Fibroblast of lung (primary cell): ENCODE measurements at regions not wholly inside any gene's neighbourhood (a gene's known extent, or its start where the extent isn't known, plus 50 kb on each side); places are given as distances from the start of the nearest gene placed in this dataset.

Experiments used
- DNase-seq, 2 donors: peaks; one replicate each; pipeline versions ENCODE4 v3.0.0 to v3.0.0-alpha.2; 2010; ENCODE audit warnings: low read depth in 2 of 2
- H2AFZ ChIP-seq: 2 replicates; pipeline ENCODE4 v1.5.1; 2012; ENCODE audit warnings: low read length, control low read depth, inconsistent platforms
- H3K27ac ChIP-seq: 2 replicates; pipeline ENCODE4 v1.5.1; 2011; ENCODE audit warnings: low read length, control low read depth; ENCODE audit not compliant: insufficient read depth
- H3K27me3 ChIP-seq: 2 replicates; pipeline ENCODE4 v1.5.1; 2011; ENCODE audit warnings: mild to moderate bottlenecking, low read length; ENCODE audit not compliant: control insufficient read depth, insufficient read depth
- H3K36me3 ChIP-seq: 2 replicates; pipeline ENCODE4 v1.5.1; 2011; ENCODE audit warnings: low read length; ENCODE audit not compliant: control insufficient read depth, insufficient read depth
- H3K4me1 ChIP-seq: 2 replicates; pipeline ENCODE4 v1.5.1; 2011; ENCODE audit warnings: low read length; ENCODE audit not compliant: control insufficient read depth, insufficient read depth; ENCODE audit errors: extremely low read depth
- H3K4me2 ChIP-seq: 2 replicates; pipeline ENCODE4 v1.5.1; 2011; ENCODE audit warnings: low read length, control low read depth; ENCODE audit not compliant: insufficient read depth; ENCODE audit errors: extremely low read depth
- H3K4me3 ChIP-seq, 4 experiments: fragments of 200-600 bp in 1 of 4; sonication (generic) in 1 of 4; replicated peaks in 1 of 4; 2 replicates each; pipeline ENCODE4 v1.5.1; 2011 to 2016; ENCODE audit warnings: low read length in 4 of 4, low read depth in 3 of 4, mild to moderate bottlenecking in 3 of 4, control low read depth in 2 of 4, inconsistent platforms in 1 of 4, mixed read lengths in 1 of 4; ENCODE audit not compliant: insufficient read depth in 1 of 4; ENCODE audit errors: control extremely low read depth in 1 of 4
- H3K79me2 ChIP-seq: 2 replicates; pipeline ENCODE4 v1.5.1; 2012; ENCODE audit warnings: mild to moderate bottlenecking, low read length, inconsistent platforms; ENCODE audit not compliant: control insufficient read depth, insufficient read depth
- H3K9ac ChIP-seq: 2 replicates; pipeline ENCODE4 v1.5.1; 2011; ENCODE audit warnings: mild to moderate bottlenecking, low read length, control low read depth; ENCODE audit not compliant: insufficient read depth
- H3K9me3 ChIP-seq: 2 replicates; pipeline ENCODE4 v1.5.1; 2012; ENCODE audit warnings: low read depth, low read length; ENCODE audit not compliant: control insufficient read depth, insufficient read depth
- H4K20me1 ChIP-seq: 2 replicates; pipeline ENCODE4 v1.5.1; 2011; ENCODE audit warnings: low read length; ENCODE audit not compliant: control insufficient read depth, insufficient read depth; ENCODE audit errors: extremely low read depth
- EZH2 ChIP-seq: IDR thresholded peaks from 2 replicates; pipeline ENCODE4 v1.5.1; 2012; ENCODE audit warnings: low read length, control low read depth, mild to moderate bottlenecking; ENCODE audit errors: missing control alignments
- TF ChIP-seq, protein P1 (sequence below), 2 donors: IDR thresholded peaks in 1 of 2; conservative IDR thresholded peaks in 1 of 2; 1 replicate in 1 of 2; 2 replicates in 1 of 2; pipeline ENCODE4 v1.5.1; 2011 to 2012; ENCODE audit warnings: low read length in 2 of 2, control low read depth in 1 of 2, inconsistent platforms in 1 of 2, low read depth in 1 of 2, mild to moderate bottlenecking in 1 of 2

DNA sequence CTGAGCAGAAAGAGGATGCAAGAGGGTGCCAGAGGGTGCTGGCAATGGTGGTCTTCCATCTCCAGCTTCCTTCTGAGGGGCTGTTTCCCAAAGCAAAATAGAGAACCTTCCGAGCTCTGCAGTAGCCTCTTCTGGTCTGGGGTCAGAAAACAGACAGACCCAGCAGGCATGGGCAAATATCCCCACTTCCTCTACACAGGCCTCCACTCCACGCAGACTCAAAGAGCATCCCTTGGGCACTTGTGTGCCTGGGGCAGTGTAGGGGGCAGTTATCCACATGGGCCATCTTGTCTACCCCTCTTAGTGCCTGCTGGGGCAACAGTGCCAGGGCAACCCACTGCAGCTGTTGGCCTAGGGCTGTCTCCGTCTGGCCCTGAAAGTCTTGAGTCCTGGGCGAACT is 231.9 kb downstream of the TTC8 start:
- Histone ChIP-seq H3K36me3 (no peaks in the 10 kb centered on the region), H2AFZ (no peak overlapping the region), H3K4me3 (no peak overlapping the region), H3K27me3 (no peaks in the 10 kb centered on the region), H4K20me1 (no peaks in the 10 kb centered on the region), H3K9ac (no peak overlapping the region), H3K27ac (no peak overlapping the region), H3K79me2 (no peaks in the 10 kb centered on the region), H3K4me2 (no peak overlapping the region), H3K4me1 (no peaks in the 10 kb centered on the region), H3K9me3 (no peaks in the 10 kb centered on the region)
- DNase-seq, result no peak
- TF ChIP-seq, protein P1, sequence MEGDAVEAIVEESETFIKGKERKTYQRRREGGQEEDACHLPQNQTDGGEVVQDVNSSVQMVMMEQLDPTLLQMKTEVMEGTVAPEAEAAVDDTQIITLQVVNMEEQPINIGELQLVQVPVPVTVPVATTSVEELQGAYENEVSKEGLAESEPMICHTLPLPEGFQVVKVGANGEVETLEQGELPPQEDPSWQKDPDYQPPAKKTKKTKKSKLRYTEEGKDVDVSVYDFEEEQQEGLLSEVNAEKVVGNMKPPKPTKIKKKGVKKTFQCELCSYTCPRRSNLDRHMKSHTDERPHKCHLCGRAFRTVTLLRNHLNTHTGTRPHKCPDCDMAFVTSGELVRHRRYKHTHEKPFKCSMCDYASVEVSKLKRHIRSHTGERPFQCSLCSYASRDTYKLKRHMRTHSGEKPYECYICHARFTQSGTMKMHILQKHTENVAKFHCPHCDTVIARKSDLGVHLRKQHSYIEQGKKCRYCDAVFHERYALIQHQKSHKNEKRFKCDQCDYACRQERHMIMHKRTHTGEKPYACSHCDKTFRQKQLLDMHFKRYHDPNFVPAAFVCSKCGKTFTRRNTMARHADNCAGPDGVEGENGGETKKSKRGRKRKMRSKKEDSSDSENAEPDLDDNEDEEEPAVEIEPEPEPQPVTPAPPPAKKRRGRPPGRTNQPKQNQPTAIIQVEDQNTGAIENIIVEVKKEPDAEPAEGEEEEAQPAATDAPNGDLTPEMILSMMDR (conservative IDR thresholded peaks at IDR 0.05 in 1 of 2, IDR thresholded peaks at IDR 0.05 in 1 of 2; ENCODE audit: low read depth in 1 of 2, low read length in 2 of 2), result no peak
- TF ChIP-seq EZH2, result no peak

DNA sequence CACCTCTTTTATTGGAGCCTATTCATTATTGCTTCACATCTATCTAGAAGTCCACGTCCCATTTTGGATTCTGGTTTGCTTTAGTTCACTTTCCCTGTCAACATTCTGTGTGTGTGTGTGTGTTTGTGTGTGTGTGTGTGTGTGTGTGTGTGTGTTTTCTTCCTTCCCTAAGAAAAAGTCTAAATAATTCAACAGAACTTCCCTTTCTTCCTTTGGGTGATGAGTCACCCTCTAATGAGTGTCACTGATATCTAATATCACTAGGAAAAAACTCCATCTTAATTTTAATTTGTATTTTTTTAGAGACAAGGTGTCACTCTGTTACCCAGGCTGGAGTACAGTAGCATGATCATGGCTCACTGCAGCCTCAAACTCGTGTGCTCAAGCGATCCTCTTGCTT is 234.2 kb downstream of the TTC8 start:
- Histone ChIP-seq H3K36me3 (no peaks in the 10 kb centered on the region), H3K4me3 (no peak overlapping the region), H3K9me3 (no peaks in the 10 kb centered on the region), H3K27me3 (peaks cover 5% of the 10 kb centered on the region), H3K79me2 (no peaks in the 10 kb centered on the region), H2AFZ (no peak overlapping the region), H3K4me1 (no peaks in the 10 kb centered on the region), H3K27ac (no peak overlapping the region), H3K9ac (no peak overlapping the region), H4K20me1 (no peaks in the 10 kb centered on the region), H3K4me2 (no peak overlapping the region)
- peak in 1 of 2 donors; percentile 1 for DNase-seq
- TF ChIP-seq, protein P1 (conservative IDR thresholded peaks at IDR 0.05 in 1 of 2, IDR thresholded peaks at IDR 0.05 in 1 of 2; ENCODE audit: low read depth in 1 of 2, low read length in 2 of 2), result no peak
- TF ChIP-seq EZH2, result no peak

DNA sequence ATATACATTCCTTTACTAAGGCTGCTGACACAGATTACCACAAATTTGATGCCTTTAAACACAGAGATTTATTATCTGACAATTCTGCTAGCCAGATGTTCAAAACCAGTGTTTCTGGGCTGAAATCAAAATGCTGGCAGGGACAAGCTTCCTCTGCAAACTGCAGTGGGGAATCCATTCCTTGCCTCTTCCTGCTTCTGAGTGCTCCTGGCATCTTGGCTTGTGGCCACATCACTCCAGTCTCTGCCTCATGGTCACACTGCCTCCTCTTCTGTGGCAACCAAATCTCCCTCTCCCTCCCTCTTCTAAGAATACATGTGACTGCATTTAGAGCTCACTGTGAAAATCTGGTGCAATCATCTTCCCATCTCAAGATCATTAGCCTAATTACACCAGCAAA is 235.7 kb downstream of the TTC8 start:
- no peak overlapping the region for H3K4me2 ChIP-seq
- DNase-seq, result peak; percentile 5 to 39
- no peaks in the 10 kb centered on the region for H4K20me1 ChIP-seq
- H3K79me2 ChIP-seq, result no peaks in the 10 kb centered on the region
- no peaks in the 10 kb centered on the region for H3K36me3 ChIP-seq
- H3K9ac ChIP-seq, result no peak overlapping the region
- H3K27me3 ChIP-seq, result peaks cover 5% of the 10 kb centered on the region
- no peak overlapping the region for H3K4me3 ChIP-seq
- TF ChIP-seq, protein P1 (conservative IDR thresholded peaks at IDR 0.05 in 1 of 2, IDR thresholded peaks at IDR 0.05 in 1 of 2; ENCODE audit: low read depth in 1 of 2, low read length in 2 of 2), result no peak
- TF ChIP-seq EZH2, result no peak
- no peak overlapping the region for H3K27ac ChIP-seq
- no peaks in the 10 kb centered on the region for H3K9me3 ChIP-seq
- no peaks in the 10 kb centered on the region for H3K4me1 ChIP-seq
- no peak overlapping the region for H2AFZ ChIP-seq
